Transverse colon (tissue), 4 donors: ENCODE measurements at regions not wholly inside any gene's neighbourhood (a gene's known extent, or its start where the extent isn't known, plus 50 kb on each side); places are given as distances from the start of the nearest gene placed in this dataset.

ENCODE experiments used
- DNase-seq: peaks from one replicate; pipeline ENCODE4 v3.0.0-alpha.2; 2019
- H3K27ac ChIP-seq, 4 donors: fragments of 200-600 bp; sonication (generic); 2 replicates each; pipeline ENCODE4 v1.5.1; 2016 to 2018; ENCODE audit warnings: inconsistent platforms in 4 of 4
- H3K27me3 ChIP-seq: fragments of 200-600 bp; sonication (generic); 2 replicates; pipeline ENCODE4 v1.5.1; 2017; ENCODE audit warnings: inconsistent platforms
- H3K36me3 ChIP-seq, 4 donors: fragments of 200-600 bp; sonication (generic); 2 replicates each; pipeline ENCODE4 v1.5.1; 2017 to 2019; ENCODE audit warnings: inconsistent platforms in 4 of 4
- H3K4me1 ChIP-seq, 4 donors: fragments of 200-600 bp; sonication (generic); 2 replicates each; pipeline ENCODE4 v1.5.1; 2017 to 2020; ENCODE audit warnings: inconsistent platforms in 4 of 4
- H3K4me3 ChIP-seq, 4 donors: fragments of 200-600 bp; sonication (generic); 1 replicate in 1 of 4; 2 replicates in 3 of 4; pipeline versions ENCODE4 v1.5.1 to v1.6.1; 2017 to 2019; ENCODE audit warnings: inconsistent platforms in 4 of 4
- H3K9me3 ChIP-seq, 2 donors: fragments of 200-600 bp; sonication (generic); 2 replicates each; pipeline ENCODE4 v1.5.1; 2017 to 2019; ENCODE audit warnings: inconsistent platforms in 2 of 2
- EP300 ChIP-seq: sonication (generic); formaldehyde crosslinking; IDR thresholded peaks from one replicate; pipeline ENCODE4 v1.6.1; 2017; ENCODE audit warnings: antibody characterized with exemption, low read depth
- POLR2A ChIP-seq: fragments of 450-650 bp; IDR thresholded peaks from one replicate; pipeline ENCODE4 v1.6.1; 2016; ENCODE audit warnings: antibody characterized with exemption, mild to moderate bottlenecking, moderate library complexity
- POLR2AphosphoS5 ChIP-seq, 3 donors: sonication (generic); formaldehyde crosslinking; IDR thresholded peaks; one replicate each; pipeline ENCODE4 v1.6.1; 2016; ENCODE audit warnings: antibody characterized with exemption in 3 of 3
- WGBS, 2 donors: methylation state at CpG; one replicate each; pipeline ENCODE4 v1.1.5; 2018; ENCODE audit warnings: low coverage in 1 of 2; 5-methylcytosine and 5-hydroxymethylcytosine counted together
- in situ Hi-C, 4 donors: fragments of 200-750 bp; cut with MboI; loops; one replicate each; pipeline versions ENCODE4 v1.15.0 to v1.15.1; 2017; ENCODE audit warnings: low sequenced_read_pairs in 3 of 4, low pct_ligation_motif_present in 1 of 4, low pct_unique_long_range_greater_than_20kb in 1 of 4
- intact Hi-C: fragments of 100-400 bp; cut with DNase I; formaldehyde crosslinking; loops from one replicate; pipeline ENCODE4 v1.15.1; 2023; ENCODE audit warnings: low total_unique reads
- TF ChIP-seq, protein P1 (sequence below), 5 experiments: fragments of 200-600 bp in 3 of 5; fragments of 450-650 bp in 2 of 5; sonication (generic) in 3 of 5; IDR thresholded peaks; 1 replicate in 2 of 5; 2 replicates in 3 of 5; pipeline ENCODE4 v1.5.1; 2016 to 2017; ENCODE audit warnings: antibody characterized with exemption in 5 of 5, inconsistent platforms in 3 of 5, mild to moderate bottlenecking in 2 of 5, moderate library complexity in 1 of 5

DNA sequence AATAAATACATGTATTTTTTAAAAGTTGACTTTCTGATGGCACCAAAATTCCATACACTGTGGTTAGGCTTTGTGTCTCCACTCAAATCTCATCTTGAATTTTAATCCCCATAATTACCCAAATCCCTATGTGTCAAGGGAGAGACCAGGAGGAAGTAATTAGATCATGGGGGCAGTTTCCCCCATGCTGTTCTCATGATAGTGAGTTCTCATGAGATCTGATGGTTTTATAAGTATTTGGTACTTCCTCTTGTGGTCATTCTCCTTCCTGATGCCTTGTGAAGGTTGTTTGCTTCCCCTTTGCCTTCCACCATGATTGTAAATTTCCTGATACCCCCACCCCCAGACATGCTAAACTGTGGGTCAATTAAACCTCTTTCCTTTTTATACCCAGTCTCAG is 1218.4 kb upstream of the PRMT6 start:
- in situ Hi-C loops, result no loop called here
- Histone ChIP-seq H3K4me3 (no peak overlapping the region), H3K27me3 (no peaks in the 10 kb centered on the region), H3K27ac (no peak overlapping the region), H3K9me3 (no peaks in the 10 kb centered on the region), H3K36me3 (no peaks in the 10 kb centered on the region), H3K4me1 (no peaks in the 10 kb centered on the region)
- no peak for DNase-seq
- intact Hi-C loops, result no loop called here
- TF ChIP-seq POLR2A, result no peak
- TF ChIP-seq, protein P1, sequence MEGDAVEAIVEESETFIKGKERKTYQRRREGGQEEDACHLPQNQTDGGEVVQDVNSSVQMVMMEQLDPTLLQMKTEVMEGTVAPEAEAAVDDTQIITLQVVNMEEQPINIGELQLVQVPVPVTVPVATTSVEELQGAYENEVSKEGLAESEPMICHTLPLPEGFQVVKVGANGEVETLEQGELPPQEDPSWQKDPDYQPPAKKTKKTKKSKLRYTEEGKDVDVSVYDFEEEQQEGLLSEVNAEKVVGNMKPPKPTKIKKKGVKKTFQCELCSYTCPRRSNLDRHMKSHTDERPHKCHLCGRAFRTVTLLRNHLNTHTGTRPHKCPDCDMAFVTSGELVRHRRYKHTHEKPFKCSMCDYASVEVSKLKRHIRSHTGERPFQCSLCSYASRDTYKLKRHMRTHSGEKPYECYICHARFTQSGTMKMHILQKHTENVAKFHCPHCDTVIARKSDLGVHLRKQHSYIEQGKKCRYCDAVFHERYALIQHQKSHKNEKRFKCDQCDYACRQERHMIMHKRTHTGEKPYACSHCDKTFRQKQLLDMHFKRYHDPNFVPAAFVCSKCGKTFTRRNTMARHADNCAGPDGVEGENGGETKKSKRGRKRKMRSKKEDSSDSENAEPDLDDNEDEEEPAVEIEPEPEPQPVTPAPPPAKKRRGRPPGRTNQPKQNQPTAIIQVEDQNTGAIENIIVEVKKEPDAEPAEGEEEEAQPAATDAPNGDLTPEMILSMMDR (IDR thresholded peaks at IDR 0.05), result no peak
- TF ChIP-seq EP300, result no peak
- no peak for TF ChIP-seq POLR2AphosphoS5 (IDR thresholded peaks at IDR 0.05)

DNA sequence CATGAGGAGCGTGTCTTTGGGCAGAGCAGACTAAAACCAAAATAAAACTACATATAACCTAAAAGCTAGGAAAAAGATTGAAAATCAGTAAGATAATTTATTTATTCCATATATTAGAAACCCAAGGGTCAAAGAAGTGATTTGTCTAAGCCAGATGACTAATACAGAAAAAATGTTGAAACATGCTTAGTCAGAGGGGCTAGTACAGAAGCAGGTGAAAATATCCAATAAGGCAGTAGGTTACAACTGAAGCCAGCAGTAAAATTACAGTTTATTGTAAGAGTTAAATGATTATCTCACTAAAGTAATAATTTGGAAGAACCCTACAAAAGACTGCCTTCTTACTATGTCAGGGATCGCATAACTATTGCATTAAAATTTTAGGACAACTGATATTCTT is 1190.9 kb upstream of the PRMT6 start:
- Histone ChIP-seq H3K36me3 (no peaks in the 10 kb centered on the region), H3K27me3 (no peaks in the 10 kb centered on the region), H3K4me1 (no peaks in the 10 kb centered on the region), H3K4me3 (no peak overlapping the region), H3K27ac (no peak overlapping the region), H3K9me3 (no peaks in the 10 kb centered on the region)
- 86 to 90% methylated on average over 2 of the region's 2 CpGs for WGBS, 2 donors
- intact Hi-C loops (no loop called here), in situ Hi-C loops (no loop called here)
- DNase-seq, result no peak
- TF ChIP-seq EP300 (no peak), POLR2A (no peak), POLR2AphosphoS5 (IDR thresholded peaks at IDR 0.05) (no peak)
- TF ChIP-seq, protein P1 (IDR thresholded peaks at IDR 0.05), result no peak

DNA sequence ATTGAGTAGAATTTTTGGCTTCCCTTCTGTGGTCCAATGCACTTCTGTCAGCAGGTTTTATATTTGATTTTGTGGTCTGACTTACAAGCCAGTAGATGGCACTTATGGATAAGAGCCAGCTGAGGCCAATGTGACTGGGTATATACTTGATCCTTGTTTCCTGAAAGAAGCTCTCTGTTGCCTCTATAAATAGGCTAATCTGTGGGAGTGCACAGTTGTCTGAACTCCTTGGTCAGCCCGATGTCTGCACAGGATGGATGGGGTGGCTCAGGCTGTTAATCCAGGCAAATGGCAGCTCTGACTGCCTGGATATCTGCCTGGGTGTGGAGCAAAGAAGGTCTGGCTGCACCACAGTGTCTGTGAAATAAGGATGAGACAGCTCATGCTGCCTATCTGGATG is 1183.7 kb upstream of the PRMT6 start:
- in situ Hi-C loops (no loop called here), intact Hi-C loops (no loop called here)
- no peak for TF ChIP-seq POLR2A
- TF ChIP-seq, protein P1 (IDR thresholded peaks at IDR 0.05), result no peak
- TF ChIP-seq EP300, result no peak
- no peak for TF ChIP-seq POLR2AphosphoS5 (IDR thresholded peaks at IDR 0.05)
- Histone ChIP-seq H3K4me3 (no peak overlapping the region), H3K27ac (no peak overlapping the region), H3K36me3 (no peaks in the 10 kb centered on the region), H3K27me3 (no peaks in the 10 kb centered on the region), H3K4me1 (no peaks in the 10 kb centered on the region), H3K9me3 (no peaks in the 10 kb centered on the region)
- WGBS, 2 donors, result 50% methylated on average over 1 of the region's 1 CpG; no CpG with 5 or more reads in 1 of the 2 donors
- no peak for DNase-seq

DNA sequence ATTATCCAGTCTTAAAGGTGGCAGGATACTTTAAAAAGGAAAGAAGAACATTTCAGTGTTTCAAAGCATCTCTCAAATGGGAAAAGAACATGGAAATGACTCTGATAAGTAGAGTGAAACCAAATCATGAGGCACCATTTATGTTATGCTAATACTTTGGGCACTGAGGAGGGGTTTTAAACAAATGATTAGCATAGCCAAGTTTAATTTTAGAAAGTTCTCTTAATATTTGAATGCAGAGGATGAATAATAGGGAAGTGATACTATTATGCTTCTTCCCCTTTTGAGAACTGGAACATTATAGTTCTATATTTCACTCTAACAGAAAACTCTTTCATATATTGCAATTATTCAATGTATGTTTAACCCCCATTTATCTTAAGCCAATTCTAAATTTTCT is 1181.9 kb upstream of the PRMT6 start:
- Histone ChIP-seq H3K4me1 (no peaks in the 10 kb centered on the region), H3K36me3 (no peaks in the 10 kb centered on the region), H3K27ac (no peak overlapping the region), H3K9me3 (no peaks in the 10 kb centered on the region), H3K4me3 (no peak overlapping the region), H3K27me3 (no peaks in the 10 kb centered on the region)
- TF ChIP-seq EP300 (no peak), POLR2A (no peak), POLR2AphosphoS5 (IDR thresholded peaks at IDR 0.05) (no peak)
- TF ChIP-seq, protein P1 (IDR thresholded peaks at IDR 0.05), result no peak
- intact Hi-C loops (no loop called here), in situ Hi-C loops (no loop called here)
- no peak for DNase-seq
